AG10803 (cell line): ENCODE measurements at regions not wholly inside any gene's neighbourhood (a gene's known extent, or its start where the extent isn't known, plus 50 kb on each side); places are given as distances from the start of the nearest gene placed in this dataset.
A peak's percentile ranks its signal among the peaks of the same experiment; 100 is the strongest.
"Not testable (repeated sequence)": the region's sequence is repeated elsewhere in the genome, so short reads cannot be mapped to it uniquely, and the experiment has no call there.

Experiments
- DNase-seq: peaks from one replicate; pipeline ENCODE4 v3.0.0; 2010; ENCODE audit warnings: low read depth
- H3K4me3 ChIP-seq: 2 replicates; pipeline ENCODE4 v1.5.1; 2011; ENCODE audit warnings: mild to moderate bottlenecking, low read length, control low read depth
- TF ChIP-seq, protein P1 (sequence below): conservative IDR thresholded peaks from 2 replicates; pipeline ENCODE4 v1.5.1; 2011; ENCODE audit warnings: mild to moderate bottlenecking, low read length, control low read depth, inconsistent platforms

DNA sequence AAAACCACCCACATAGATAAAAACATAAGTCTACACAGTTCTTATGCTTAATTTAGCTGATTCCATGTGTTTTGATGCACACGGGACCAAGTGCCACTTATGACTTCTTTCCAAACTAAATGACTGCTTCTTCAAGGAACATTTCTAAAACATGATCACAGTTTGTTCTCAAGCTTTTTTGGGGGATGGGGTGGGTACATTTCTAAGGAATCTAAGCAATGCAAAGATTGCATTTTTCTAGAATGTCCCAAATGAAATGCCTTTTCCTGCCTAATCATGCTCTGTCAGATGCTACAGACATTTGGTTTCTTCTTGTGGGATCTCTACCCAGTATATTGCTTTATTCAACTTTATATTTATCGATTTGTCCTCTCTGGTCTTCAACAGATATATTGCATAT is 496.8 kb upstream of the JAG1 start:
- TF ChIP-seq, protein P1, sequence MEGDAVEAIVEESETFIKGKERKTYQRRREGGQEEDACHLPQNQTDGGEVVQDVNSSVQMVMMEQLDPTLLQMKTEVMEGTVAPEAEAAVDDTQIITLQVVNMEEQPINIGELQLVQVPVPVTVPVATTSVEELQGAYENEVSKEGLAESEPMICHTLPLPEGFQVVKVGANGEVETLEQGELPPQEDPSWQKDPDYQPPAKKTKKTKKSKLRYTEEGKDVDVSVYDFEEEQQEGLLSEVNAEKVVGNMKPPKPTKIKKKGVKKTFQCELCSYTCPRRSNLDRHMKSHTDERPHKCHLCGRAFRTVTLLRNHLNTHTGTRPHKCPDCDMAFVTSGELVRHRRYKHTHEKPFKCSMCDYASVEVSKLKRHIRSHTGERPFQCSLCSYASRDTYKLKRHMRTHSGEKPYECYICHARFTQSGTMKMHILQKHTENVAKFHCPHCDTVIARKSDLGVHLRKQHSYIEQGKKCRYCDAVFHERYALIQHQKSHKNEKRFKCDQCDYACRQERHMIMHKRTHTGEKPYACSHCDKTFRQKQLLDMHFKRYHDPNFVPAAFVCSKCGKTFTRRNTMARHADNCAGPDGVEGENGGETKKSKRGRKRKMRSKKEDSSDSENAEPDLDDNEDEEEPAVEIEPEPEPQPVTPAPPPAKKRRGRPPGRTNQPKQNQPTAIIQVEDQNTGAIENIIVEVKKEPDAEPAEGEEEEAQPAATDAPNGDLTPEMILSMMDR: no peak
- peak; percentile 77 for DNase-seq
- no peak overlapping the region for H3K4me3 ChIP-seq

DNA sequence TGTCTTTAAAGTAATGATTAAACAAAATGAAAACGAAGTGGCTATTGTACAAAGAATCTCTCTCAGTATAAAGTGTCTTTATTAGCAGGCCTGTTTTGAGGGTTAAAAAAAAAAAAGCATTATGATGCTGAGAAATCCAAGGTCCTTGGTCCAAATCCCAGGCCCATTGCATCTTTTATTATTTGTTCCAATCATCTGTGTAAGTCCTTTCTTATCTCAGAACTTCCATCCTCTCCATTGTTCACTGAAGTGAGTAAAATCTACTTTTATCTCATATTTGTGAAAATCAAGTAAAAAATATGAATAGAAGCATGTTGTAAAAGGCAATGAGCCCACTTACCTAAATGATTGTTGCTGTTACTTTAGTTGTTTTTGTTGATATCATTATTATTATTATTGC is 499.1 kb upstream of the JAG1 start:
- TF ChIP-seq, protein P1: no peak
- no peak overlapping the region for H3K4me3 ChIP-seq
- DNase-seq: no peak

DNA sequence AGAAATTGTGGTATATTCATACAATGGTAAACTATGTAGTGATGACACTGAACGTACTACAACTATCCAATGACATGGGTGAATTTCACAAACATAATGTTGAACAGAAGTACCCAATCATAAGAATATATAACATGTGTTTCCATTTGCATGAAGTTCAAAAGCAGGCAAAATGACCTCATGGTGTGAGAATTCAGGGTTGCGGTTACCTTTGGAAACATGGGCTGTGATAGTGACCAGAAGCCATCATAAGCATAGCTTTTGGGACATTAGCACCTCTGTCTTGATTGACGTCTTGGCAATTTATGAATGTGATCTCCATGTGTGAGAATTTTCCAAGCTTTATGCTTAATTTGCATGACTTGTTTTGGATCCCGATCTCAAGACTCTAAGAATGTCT is 500.1 kb upstream of the JAG1 start:
- H3K4me3 ChIP-seq: no peak overlapping the region
- DNase-seq: peak; percentile 56
- TF ChIP-seq, protein P1: no peak

DNA sequence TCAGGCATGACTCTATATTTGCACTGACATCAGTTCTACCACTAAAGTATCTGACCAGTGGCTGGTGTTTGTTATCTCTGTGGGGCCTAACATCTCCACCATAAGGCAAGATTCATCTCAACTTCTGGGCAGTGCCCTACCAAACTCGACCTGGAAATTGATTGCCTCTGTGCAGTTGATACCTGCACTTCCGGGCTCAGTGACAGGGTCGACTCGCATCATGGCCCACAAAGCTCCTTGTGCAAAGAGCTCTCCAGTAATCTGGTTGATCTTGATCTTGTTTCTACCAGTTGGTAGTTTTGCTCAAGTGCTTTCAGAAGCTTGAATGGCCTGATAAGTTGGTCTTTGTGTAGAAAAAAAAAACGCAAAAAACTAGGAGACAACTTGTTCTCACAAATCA is 501.1 kb upstream of the JAG1 start:
- TF ChIP-seq, protein P1: no peak
- DNase-seq: no peak
- no peak overlapping the region for H3K4me3 ChIP-seq

DNA sequence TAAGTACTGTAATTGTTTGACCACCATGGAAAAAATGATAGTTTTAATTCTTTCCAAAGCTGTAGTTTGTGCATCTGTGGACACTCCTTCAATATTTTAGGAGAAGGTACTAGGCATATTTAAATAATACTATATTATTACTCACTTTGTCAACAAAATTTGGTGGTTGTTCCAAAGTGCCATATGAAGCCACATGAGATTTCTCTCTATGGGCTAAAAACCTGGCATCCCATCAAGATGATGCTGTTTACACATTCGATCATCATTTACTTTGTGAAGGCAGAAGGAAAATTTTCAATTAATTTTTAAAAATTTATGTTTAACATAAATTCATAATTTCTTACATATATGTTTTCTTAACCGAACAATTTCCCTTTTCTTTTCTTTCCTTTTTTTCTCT is 502.6 kb upstream of the JAG1 start:
- DNase-seq: no peak
- H3K4me3 ChIP-seq: no peak overlapping the region
- TF ChIP-seq, protein P1: no peak

DNA sequence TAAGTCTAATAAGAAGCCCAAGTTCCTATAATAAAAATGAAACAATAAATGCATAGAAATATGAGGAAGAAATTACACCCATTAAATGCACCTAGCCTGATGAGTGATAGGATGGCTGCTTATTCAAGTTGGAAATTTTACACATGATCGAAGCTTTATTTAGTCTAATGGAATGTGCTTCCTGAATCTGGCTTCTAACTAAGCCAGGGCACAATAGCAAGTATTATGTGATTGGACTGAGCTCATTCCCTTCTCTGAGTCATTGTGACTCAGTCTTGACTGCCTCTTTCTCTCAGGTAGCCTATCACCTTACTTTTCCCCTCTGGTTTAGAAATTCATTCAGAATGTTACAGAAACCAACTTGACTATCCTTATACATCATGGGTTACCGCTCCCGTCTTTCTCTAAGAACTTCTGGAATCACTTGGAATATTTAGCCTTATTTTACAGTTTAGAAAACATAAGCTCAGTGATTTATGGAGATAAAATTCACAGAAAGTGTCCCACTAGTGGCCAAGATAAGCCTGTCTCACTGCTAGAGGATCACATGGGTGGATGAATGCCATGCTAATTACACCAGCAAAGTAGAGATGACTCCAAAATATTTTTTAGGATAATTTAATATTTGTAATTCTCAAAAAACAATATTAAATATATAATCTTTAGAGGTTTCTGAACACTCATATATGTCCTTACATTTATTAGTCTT is 505.3 kb upstream of the JAG1 start:
- peak; percentile 40 for DNase-seq
- TF ChIP-seq, protein P1: no peak

DNA sequence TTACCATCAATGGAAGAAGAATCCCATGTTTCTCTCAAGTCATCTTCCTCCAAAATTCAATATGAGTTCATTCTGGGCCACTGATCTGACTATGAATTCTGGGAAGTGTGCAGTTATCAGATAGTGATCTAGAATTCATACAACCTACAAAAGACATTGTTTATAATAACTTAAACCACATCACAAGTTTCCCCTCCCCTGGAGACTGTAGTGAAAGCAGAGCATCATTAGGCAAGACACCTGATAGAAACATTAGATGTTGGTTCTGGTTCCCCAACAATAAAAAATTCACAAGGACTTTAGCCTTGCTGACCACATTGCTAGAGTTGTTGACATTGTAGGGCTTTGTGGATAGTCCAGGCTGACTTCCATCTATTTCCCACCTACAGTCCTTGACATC is 506.4 kb upstream of the JAG1 start:
- H3K4me3 ChIP-seq: no peak overlapping the region
- DNase-seq: no peak
- TF ChIP-seq, protein P1: no peak

More for the DNA sequence above, 505.3 kb upstream of the JAG1 start:
- no peak overlapping the region for H3K4me3 ChIP-seq

DNA sequence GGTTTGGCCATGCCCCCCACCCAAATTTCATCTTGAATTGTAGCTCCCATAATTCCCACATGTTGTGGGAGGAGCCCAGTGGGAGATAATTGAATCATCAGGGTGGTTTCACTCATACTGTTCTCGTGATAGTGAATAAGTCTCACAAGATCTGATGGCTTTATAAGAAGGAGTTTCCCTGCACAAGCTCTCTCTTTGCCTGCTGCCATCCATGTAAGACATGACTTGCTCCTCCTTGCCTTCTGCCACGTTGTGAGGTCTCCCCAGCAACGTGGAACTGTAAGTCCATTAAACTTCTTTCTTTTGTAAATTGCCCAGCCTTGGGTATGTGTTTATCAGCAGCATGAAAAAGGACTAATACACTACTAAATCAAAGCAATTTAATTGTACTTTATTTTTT is 507.3 kb upstream of the JAG1 start:
- not testable (repeated sequence) for DNase-seq, H3K4me3 ChIP-seq
